D721Med (cell line): ENCODE measurements at regions not wholly inside any gene's neighbourhood (a gene's known extent, or its start where the extent isn't known, plus 50 kb on each side); places are given as distances from the start of the nearest gene placed in this dataset.
A peak's percentile ranks its signal among the peaks of the same experiment; 100 is the strongest.

ENCODE experiments used
- DNase-seq: peaks from one replicate; pipeline ENCODE4 v3.0.0; 2011; ENCODE audit warnings: low spot score; ENCODE audit not compliant: insufficient read length
- FAIRE-seq: peaks from 2 replicates; lab custom pipeline; 2011; peaks lifted over from hg19 to GRCh38; lab: Jason Lieb, UNC
- CTCF ChIP-seq: IDR thresholded peaks from 2 replicates; pipeline ENCODE4 v1.5.1; 2012; ENCODE audit warnings: mild to moderate bottlenecking, control low read depth; ENCODE audit not compliant: insufficient read depth; ENCODE audit errors: missing control alignments

GRCh38 chr13:34567597-34567996 lies 374.5 kb upstream of the NBEA start:
- DNase-seq (no peak), FAIRE-seq (no peak)
- TF ChIP-seq CTCF = no peak

GRCh38 chr13:34570698-34571353 lies 371.2 kb upstream of the NBEA start:
- no peak for TF ChIP-seq CTCF
- no peak for DNase-seq
- no peak for FAIRE-seq

- no peak for TF ChIP-seq CTCF
- DNase-seq = no peak
- peak; percentile 35 for FAIRE-seq
These were observed 370.4 kb upstream of the NBEA start for GRCh38 chr13:34571716-34572115.

- no peak for DNase-seq
- no peak for FAIRE-seq
- no peak for TF ChIP-seq CTCF
These were observed 365.0 kb upstream of the NBEA start for GRCh38 chr13:34577051-34577450.

GRCh38 chr13:34578471-34578870 lies 363.6 kb upstream of the NBEA start:
- DNase-seq (no peak), FAIRE-seq (no peak)
- TF ChIP-seq CTCF = no peak

- no peak for TF ChIP-seq CTCF
- FAIRE-seq (no peak), DNase-seq (no peak)
These were observed 363.2 kb upstream of the NBEA start for GRCh38 chr13:34578917-34579316.

GRCh38 chr13:34583181-34583580 lies 358.9 kb upstream of the NBEA start:
- no peak for TF ChIP-seq CTCF
- FAIRE-seq (no peak), DNase-seq (no peak)
